Rectal smooth muscle tissue (tissue), 1 donor: ENCODE measurements at regions not wholly inside any gene's neighbourhood (a gene's known extent, or its start where the extent isn't known, plus 50 kb on each side); places are given as distances from the start of the nearest gene placed in this dataset.
"Not testable (repeated sequence)": the region's sequence is repeated elsewhere in the genome, so short reads cannot be mapped to it uniquely, and the experiment has no call there.

Experiments
- H3K27ac ChIP-seq: one replicate; pipeline ENCODE4 v1.7.0; 2013; ENCODE audit warnings: low read depth, low read length, inconsistent platforms
- H3K27me3 ChIP-seq: one replicate; pipeline ENCODE4 v1.7.0; 2013; ENCODE audit warnings: low read length; ENCODE audit not compliant: control insufficient read depth, insufficient read depth
- H3K36me3 ChIP-seq: one replicate; pipeline ENCODE4 v1.7.0; 2013; ENCODE audit warnings: low read length; ENCODE audit not compliant: control insufficient read depth, insufficient read depth
- H3K4me1 ChIP-seq: one replicate; pipeline ENCODE4 v1.7.0; 2013; ENCODE audit warnings: low read length; ENCODE audit not compliant: control insufficient read depth, insufficient read depth
- H3K4me3 ChIP-seq: one replicate; pipeline ENCODE4 v1.7.0; 2013; ENCODE audit warnings: low read length
- H3K9ac ChIP-seq: one replicate; pipeline ENCODE4 v1.7.0; 2013; ENCODE audit warnings: low read length

DNA sequence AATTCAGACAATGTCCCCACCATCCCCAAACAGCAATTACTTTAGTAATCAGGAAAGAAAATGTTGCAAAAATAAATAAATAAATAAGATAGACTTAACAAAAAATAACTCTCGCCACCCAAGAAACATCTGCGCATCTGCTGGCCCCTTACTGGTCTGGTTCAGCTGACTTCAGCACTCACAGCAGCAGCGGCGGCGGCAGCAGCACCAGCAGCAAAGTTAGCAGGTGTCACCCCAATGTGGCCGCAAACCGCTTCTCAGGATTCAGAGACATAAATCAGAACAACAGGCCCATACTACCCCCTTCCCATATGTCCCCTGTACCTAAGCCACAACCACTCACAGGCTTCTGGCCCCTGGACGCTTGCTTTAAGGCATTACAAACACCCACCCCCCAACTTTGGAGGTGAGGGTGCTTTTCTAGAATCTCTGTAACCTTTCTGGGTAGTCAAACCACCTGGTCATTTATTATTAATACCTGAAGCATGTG is 593.0 kb downstream of the BNC2 start:
- no peak overlapping the region for H3K27ac ChIP-seq
- H3K4me3 ChIP-seq = no peak overlapping the region
- H3K36me3 ChIP-seq = no peaks in the 10 kb centered on the region
- H3K9ac ChIP-seq = no peak overlapping the region
- no peaks in the 10 kb centered on the region for H3K27me3 ChIP-seq
- H3K4me1 ChIP-seq = no peaks in the 10 kb centered on the region

DNA sequence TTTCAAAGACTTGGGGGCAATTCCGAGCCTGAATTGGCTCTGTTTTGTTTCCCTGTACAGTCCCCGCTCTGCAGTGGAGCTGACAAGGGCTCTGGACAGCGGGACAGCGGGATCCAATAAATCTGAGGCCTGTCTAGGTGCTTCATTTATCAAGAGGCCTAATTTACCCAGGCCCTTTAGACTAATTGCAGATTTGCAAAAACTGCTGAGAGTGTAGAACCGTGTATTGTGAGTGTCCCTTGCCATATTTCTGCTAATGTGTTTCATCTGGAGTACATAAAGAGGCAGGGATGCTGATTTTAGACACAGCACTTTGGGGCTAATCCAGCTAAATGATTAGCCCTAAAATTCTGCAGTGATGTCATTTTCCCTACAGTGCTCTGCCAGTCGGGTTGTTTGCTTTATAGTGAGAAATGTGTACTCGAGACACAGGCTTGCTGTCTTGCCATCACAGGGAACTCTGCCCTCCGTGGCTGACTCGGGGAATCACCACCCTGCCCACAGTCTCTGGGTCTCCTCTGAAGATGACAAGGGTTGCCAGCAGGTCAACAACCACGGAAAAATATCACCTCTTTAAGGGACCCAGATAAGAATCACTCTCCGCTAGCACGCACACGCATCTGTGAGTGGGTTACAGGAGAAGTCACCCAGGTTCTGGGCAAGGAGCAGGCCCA is 592.0 kb downstream of the BNC2 start:
- no peaks in the 10 kb centered on the region for H3K4me1 ChIP-seq
- H3K36me3 ChIP-seq = no peaks in the 10 kb centered on the region
- H3K4me3 ChIP-seq = no peak overlapping the region
- H3K9ac ChIP-seq = no peak overlapping the region
- H3K27me3 ChIP-seq = no peaks in the 10 kb centered on the region
- H3K27ac ChIP-seq = no peak overlapping the region

DNA sequence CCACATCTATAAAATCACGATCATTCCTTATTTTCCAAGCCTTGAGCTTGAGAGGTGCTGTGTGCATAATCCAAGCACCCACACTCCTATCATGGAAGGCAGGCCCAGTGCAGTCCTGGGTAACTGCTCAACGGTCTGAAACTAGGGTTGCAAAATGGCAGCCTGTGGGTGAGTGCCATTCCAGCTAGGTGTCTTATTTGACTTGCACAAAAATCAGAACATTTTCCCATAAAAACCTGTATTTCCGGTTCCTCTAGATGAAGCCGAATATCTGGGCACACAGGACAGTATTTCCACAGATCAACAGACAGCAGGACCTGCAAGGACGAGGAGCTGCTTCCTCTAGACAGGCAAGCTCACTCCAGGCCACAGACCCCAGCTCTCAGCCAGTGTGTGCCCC is 588.8 kb downstream of the BNC2 start:
- no peaks in the 10 kb centered on the region for H3K36me3 ChIP-seq
- H3K27me3 ChIP-seq = no peaks in the 10 kb centered on the region
- H3K9ac ChIP-seq = no peak overlapping the region
- H3K27ac ChIP-seq = no peak overlapping the region
- no peak overlapping the region for H3K4me3 ChIP-seq
- H3K4me1 ChIP-seq = no peaks in the 10 kb centered on the region

- Histone ChIP-seq H3K36me3 (no peaks in the 10 kb centered on the region), H3K9ac (no peak overlapping the region), H3K27me3 (no peaks in the 10 kb centered on the region), H3K4me3 (no peak overlapping the region), H3K4me1 (no peaks in the 10 kb centered on the region), H3K27ac (no peak overlapping the region)
These were observed 588.3 kb downstream of the BNC2 start for GRCh38 chr9:16282216-16282615.

DNA sequence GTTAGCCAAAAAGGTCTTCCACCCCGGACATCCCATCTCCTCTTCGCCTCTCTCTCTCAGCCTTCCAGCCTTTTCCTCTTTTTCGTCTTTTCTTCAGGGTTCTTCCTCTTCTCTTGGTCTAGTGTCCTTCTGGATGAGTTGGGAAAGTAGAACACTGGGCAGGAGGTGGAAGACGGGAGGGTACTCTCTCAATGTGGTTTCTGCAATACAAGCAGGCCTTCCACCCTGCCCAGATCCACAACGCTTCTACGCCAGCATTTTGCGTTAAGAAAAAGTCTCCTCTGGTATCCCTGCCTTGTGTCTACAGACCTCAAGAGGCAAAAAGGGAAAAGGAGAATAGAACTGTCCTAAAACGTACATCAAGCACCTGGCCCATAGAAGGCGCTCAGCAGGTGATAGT is 587.8 kb downstream of the BNC2 start:
- no peaks in the 10 kb centered on the region for H3K27me3 ChIP-seq
- H3K9ac ChIP-seq = no peak overlapping the region
- H3K4me3 ChIP-seq = no peak overlapping the region
- H3K4me1 ChIP-seq = no peaks in the 10 kb centered on the region
- no peak overlapping the region for H3K27ac ChIP-seq
- no peaks in the 10 kb centered on the region for H3K36me3 ChIP-seq

DNA sequence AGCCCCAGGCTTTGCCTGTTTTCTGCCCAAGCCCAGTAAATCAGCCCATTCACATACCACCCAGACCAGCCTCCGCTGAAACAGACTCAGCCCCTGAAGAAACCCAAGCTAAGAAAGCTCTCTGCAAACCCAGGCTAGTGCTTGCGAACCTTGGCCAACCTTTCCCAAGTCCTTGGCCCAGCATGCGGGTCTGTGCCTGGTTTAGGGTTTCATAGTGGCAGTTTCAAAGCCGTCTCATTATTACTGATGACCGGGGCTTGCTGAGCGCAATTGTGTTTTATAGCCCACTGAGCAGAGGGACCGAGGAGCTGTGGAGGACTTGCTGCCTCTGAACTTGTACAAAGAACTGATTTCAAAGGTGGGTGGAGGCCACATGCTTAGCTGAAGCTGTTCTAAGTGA is 584.3 kb downstream of the BNC2 start:
- Histone ChIP-seq H3K36me3 (no peaks in the 10 kb centered on the region), H3K27ac (no peak overlapping the region)

DNA sequence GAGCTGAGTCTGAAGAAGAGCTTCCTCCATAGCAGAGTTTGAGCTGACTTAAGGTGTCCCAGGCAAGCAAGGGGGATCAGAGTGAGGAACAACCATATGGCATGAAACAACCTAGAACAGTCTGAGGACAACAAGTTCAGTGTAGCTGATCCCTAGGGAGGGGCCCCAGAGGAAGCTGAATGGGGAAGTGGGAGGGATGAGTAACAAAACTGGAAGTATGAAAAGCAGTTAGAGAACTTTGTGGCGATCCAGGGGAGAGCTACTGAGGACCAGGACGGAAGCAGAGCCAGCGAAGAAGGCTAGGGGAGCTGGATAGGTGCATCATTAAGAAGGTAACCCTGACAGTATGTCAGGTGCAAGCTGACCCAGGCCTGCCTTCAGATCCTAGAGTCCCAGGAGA is 580.8 kb downstream of the BNC2 start:
- Histone ChIP-seq H3K27ac (no peak overlapping the region), H3K4me3 (no peak overlapping the region), H3K9ac (no peak overlapping the region), H3K4me1 (no peaks in the 10 kb centered on the region), H3K27me3 (no peaks in the 10 kb centered on the region), H3K36me3 (no peaks in the 10 kb centered on the region)

More for the DNA sequence above, 584.3 kb downstream of the BNC2 start:
- H3K4me1 ChIP-seq = no peaks in the 10 kb centered on the region
- H3K27me3 ChIP-seq = no peaks in the 10 kb centered on the region
- H3K4me3 ChIP-seq = no peak overlapping the region
- H3K9ac ChIP-seq = no peak overlapping the region

DNA sequence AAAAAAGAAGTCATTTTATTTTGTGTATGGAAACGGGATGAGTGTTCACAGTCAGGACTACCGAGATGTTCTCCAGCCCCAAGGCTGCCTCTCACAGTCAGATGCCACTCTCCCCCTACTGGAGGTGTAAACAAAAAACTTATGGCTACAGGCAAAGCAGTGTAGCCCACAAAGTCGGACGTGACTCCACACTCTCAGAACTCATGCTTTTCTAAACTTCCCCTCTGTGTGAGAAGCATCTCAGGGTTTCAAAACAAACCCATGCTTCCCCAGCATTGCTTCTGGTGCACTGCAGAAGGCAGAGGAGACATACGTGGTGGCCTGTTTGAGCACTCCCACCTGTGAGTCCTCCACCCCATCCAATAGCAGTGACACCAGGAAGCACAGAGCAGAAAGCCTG is 580.3 kb downstream of the BNC2 start:
- Histone ChIP-seq H3K36me3 (no peaks in the 10 kb centered on the region), H3K9ac (no peak overlapping the region), H3K27ac (no peak overlapping the region), H3K4me1 (no peaks in the 10 kb centered on the region), H3K27me3 (no peaks in the 10 kb centered on the region), H3K4me3 (no peak overlapping the region)

- H3K27me3 ChIP-seq = no peaks in the 10 kb centered on the region
- H3K27ac ChIP-seq = no peak overlapping the region
- no peaks in the 10 kb centered on the region for H3K36me3 ChIP-seq
- no peaks in the 10 kb centered on the region for H3K4me1 ChIP-seq
- no peak overlapping the region for H3K4me3 ChIP-seq
- no peak overlapping the region for H3K9ac ChIP-seq
These were observed 578.5 kb downstream of the BNC2 start for GRCh38 chr9:16291921-16292320.

DNA sequence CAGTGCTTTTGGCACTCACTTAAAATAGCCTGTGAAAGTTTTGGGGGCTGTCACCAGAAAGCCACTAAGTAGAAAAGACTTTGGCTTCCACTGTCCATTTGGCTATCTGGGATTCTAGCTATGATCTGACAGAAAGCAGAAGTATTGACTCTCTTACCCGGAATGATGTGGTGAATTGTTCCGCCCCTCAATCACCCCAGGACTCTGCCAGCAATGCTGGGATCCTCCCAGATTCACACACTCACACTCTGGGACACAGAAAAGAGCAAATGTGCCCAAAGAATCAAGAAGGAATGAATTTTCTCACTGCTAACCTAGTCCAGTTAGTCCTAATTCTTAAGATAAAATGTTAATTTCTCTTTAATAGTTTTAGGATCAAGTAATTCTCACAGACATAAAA is 576.9 kb downstream of the BNC2 start:
- no peaks in the 10 kb centered on the region for H3K27me3 ChIP-seq
- H3K4me1 ChIP-seq = no peaks in the 10 kb centered on the region
- no peak overlapping the region for H3K9ac ChIP-seq
- H3K36me3 ChIP-seq = no peaks in the 10 kb centered on the region
- no peak overlapping the region for H3K4me3 ChIP-seq
- no peak overlapping the region for H3K27ac ChIP-seq

DNA sequence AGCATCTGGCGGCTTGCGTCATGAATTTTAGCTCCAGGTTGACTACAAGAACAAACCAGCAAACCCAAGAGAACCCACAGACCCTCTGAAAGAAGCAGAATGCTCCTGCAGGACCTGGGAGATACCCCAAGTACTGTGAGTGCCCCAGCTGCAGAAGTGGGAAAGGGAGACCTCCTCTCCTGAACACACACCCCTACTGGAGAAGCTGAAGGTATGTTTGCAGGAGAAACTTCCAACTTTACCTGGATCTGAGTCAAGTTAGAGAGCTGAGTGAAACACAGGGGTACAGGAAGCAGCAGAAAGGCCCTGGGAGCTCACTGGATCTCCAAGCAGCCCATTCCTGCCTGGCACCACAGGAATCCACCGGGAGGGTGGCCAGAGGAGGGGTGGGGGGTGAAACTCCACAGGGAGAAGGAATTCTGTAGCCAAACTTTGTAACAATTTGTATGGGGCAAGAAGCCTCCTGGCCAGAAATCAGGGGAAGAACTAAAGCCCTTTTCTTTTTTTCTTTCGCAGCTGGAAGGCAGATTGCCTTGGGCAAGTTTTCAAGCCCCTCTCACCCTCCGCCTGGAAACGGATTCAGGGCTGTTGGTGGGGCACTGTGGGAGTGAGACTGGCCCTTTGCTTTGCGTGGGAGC is 576.2 kb downstream of the BNC2 start:
- H3K27me3 ChIP-seq = no peaks in the 10 kb centered on the region

GRCh38 chr9:16294940-16295339 is 575.5 kb downstream of the BNC2 start:
- not testable (repeated sequence) for H3K36me3 ChIP-seq, H3K4me1 ChIP-seq, H3K9ac ChIP-seq

More for the DNA sequence above, 576.2 kb downstream of the BNC2 start:
- H3K4me1 ChIP-seq = no peaks in the 10 kb centered on the region
- H3K4me3 ChIP-seq = no peak overlapping the region
- H3K27ac ChIP-seq = no peak overlapping the region
- H3K9ac ChIP-seq = no peak overlapping the region
- H3K36me3 ChIP-seq = no peaks in the 10 kb centered on the region

GRCh38 chr9:16299368-16299767 is 571.1 kb downstream of the BNC2 start:
- not testable (repeated sequence) for H3K4me3 ChIP-seq, H3K4me1 ChIP-seq, H3K27me3 ChIP-seq, H3K9ac ChIP-seq, H3K36me3 ChIP-seq, H3K27ac ChIP-seq

More at GRCh38 chr9:16294940-16295339, 575.5 kb downstream of the BNC2 start:
- H3K27ac ChIP-seq, H3K4me3 ChIP-seq, H3K27me3 ChIP-seq: not testable (repeated sequence)
